Karpas-422 (cell line): ENCODE measurements at regions not wholly inside any gene's neighbourhood (a gene's known extent, or its start where the extent isn't known, plus 50 kb on each side); places are given as distances from the start of the nearest gene placed in this dataset.

Experiments
- DNase-seq: peaks from one replicate; pipeline ENCODE4 v3.0.0-alpha.2; 2015
- H2AFZ ChIP-seq: fragments of 200-600 bp; sonication (generic); 2 replicates; pipeline ENCODE4 v1.6.1; 2014; ENCODE audit warnings: antibody characterized with exemption, low read length, mixed read lengths
- H3K27ac ChIP-seq: fragments of 200-600 bp; sonication (generic); 2 replicates; pipeline ENCODE4 v1.5.1; 2014; ENCODE audit warnings: mild to moderate bottlenecking, low read length, moderate library complexity
- H3K27me3 ChIP-seq: fragments of 200-600 bp; sonication (generic); 2 replicates; pipeline ENCODE4 v1.6.1; 2014; ENCODE audit warnings: low read length, mixed read lengths
- H3K36me3 ChIP-seq: fragments of 200-600 bp; sonication (generic); 2 replicates; pipeline ENCODE4 v1.6.1; 2014; ENCODE audit warnings: low read length, mixed read lengths; ENCODE audit not compliant: insufficient read depth
- H3K4me1 ChIP-seq: fragments of 200-600 bp; sonication (generic); 2 replicates; pipeline ENCODE4 v1.6.1; 2014; ENCODE audit warnings: mild to moderate bottlenecking, low read length, mixed read lengths
- H3K4me2 ChIP-seq: fragments of 200-600 bp; sonication (generic); 2 replicates; pipeline ENCODE4 v1.6.1; 2014; ENCODE audit warnings: low read length, low read depth, mild to moderate bottlenecking; ENCODE audit not compliant: poor library complexity, severe bottlenecking
- H3K4me3 ChIP-seq: fragments of 200-600 bp; sonication (generic); 2 replicates; pipeline ENCODE4 v1.5.1; 2014; ENCODE audit warnings: mild to moderate bottlenecking, antibody characterized with exemption, low read length, mixed read lengths
- H3K79me2 ChIP-seq: fragments of 200-600 bp; sonication (generic); 2 replicates; pipeline ENCODE4 v1.6.1; 2014; ENCODE audit warnings: mild to moderate bottlenecking, low read length, mixed read lengths
- H3K9ac ChIP-seq: fragments of 200-600 bp; sonication (generic); 2 replicates; pipeline ENCODE4 v1.6.0; 2014; ENCODE audit warnings: low read length
- H3K9me2 ChIP-seq: fragments of 200-600 bp; sonication (generic), shearing (Covaris generic); replicated peaks from 2 replicates; pipeline ENCODE4 v1.6.0; 2014; ENCODE audit warnings: mild to moderate bottlenecking, low read length, moderate library complexity; ENCODE audit not compliant: insufficient read depth
- H3K9me3 ChIP-seq: fragments of 300-700, 200-600 bp; sonication (generic); 2 replicates; pipeline ENCODE4 v1.6.1; 2014; ENCODE audit warnings: low read length, mixed read lengths
- H4K20me1 ChIP-seq: fragments of 200-600 bp; sonication (generic); 2 replicates; pipeline ENCODE4 v1.6.1; 2014; ENCODE audit warnings: mild to moderate bottlenecking, antibody characterized with exemption, low read length, low read depth; ENCODE audit not compliant: insufficient read depth

- DNase-seq, result no peak
- no peaks in the 10 kb centered on the region for H4K20me1 ChIP-seq
- no peaks in the 10 kb centered on the region for H3K4me1 ChIP-seq
- H3K79me2 ChIP-seq, result no peaks in the 10 kb centered on the region
- H3K27me3 ChIP-seq, result no peaks in the 10 kb centered on the region
- H3K9me3 ChIP-seq, result no peaks in the 10 kb centered on the region
- no peaks in the 10 kb centered on the region for H3K36me3 ChIP-seq
- H3K27ac ChIP-seq, result no peak overlapping the region
- no peak overlapping the region for H3K4me2 ChIP-seq
- no peak overlapping the region for H2AFZ ChIP-seq
- no peak overlapping the region for H3K4me3 ChIP-seq
- H3K9me2 ChIP-seq, result no peaks in the 10 kb centered on the region
- no peak overlapping the region for H3K9ac ChIP-seq
Observed at GRCh38 chr14:101226265-101226602, 322.7 kb upstream of the RTL1 start.

GRCh38 chr14:101226603-101227425, 323.3 kb upstream of the RTL1 start:
- H3K9me3 ChIP-seq, result no peaks in the 10 kb centered on the region
- H3K9ac ChIP-seq, result no peak overlapping the region
- H3K4me1 ChIP-seq, result no peaks in the 10 kb centered on the region
- H3K79me2 ChIP-seq, result no peaks in the 10 kb centered on the region
- no peaks in the 10 kb centered on the region for H3K9me2 ChIP-seq
- no peak overlapping the region for H3K27ac ChIP-seq
- H3K36me3 ChIP-seq, result no peaks in the 10 kb centered on the region
- no peak overlapping the region for H3K4me2 ChIP-seq
- no peaks in the 10 kb centered on the region for H4K20me1 ChIP-seq
- H3K27me3 ChIP-seq, result no peaks in the 10 kb centered on the region
- H2AFZ ChIP-seq, result no peak overlapping the region
- DNase-seq, result no peak
- H3K4me3 ChIP-seq, result no peak overlapping the region

- Histone ChIP-seq H3K79me2 (no peaks in the 10 kb centered on the region), H3K27me3 (no peaks in the 10 kb centered on the region), H3K36me3 (no peaks in the 10 kb centered on the region), H4K20me1 (no peaks in the 10 kb centered on the region), H3K4me3 (no peak overlapping the region), H3K9me3 (no peaks in the 10 kb centered on the region), H3K4me1 (no peaks in the 10 kb centered on the region), H3K4me2 (no peak overlapping the region), H2AFZ (no peak overlapping the region), H3K27ac (no peak overlapping the region), H3K9me2 (no peaks in the 10 kb centered on the region), H3K9ac (no peak overlapping the region)
- no peak for DNase-seq
Observed at GRCh38 chr14:101227611-101228594, 324.4 kb upstream of the RTL1 start.

- H3K4me2 ChIP-seq, result no peak overlapping the region
- no peak overlapping the region for H3K4me3 ChIP-seq
- no peak overlapping the region for H3K9ac ChIP-seq
- no peaks in the 10 kb centered on the region for H3K79me2 ChIP-seq
- no peaks in the 10 kb centered on the region for H3K9me3 ChIP-seq
- no peak overlapping the region for H2AFZ ChIP-seq
- H3K27ac ChIP-seq, result no peak overlapping the region
- no peaks in the 10 kb centered on the region for H4K20me1 ChIP-seq
- no peak for DNase-seq
- no peaks in the 10 kb centered on the region for H3K9me2 ChIP-seq
- no peaks in the 10 kb centered on the region for H3K36me3 ChIP-seq
- H3K4me1 ChIP-seq, result no peaks in the 10 kb centered on the region
- no peaks in the 10 kb centered on the region for H3K27me3 ChIP-seq
Observed at GRCh38 chr14:101228949-101229541, 325.5 kb upstream of the RTL1 start.

GRCh38 chr14:101229666-101230065, 326.1 kb upstream of the RTL1 start:
- H3K9me3 ChIP-seq, result no peaks in the 10 kb centered on the region
- H3K4me3 ChIP-seq, result no peak overlapping the region
- H3K27me3 ChIP-seq, result no peaks in the 10 kb centered on the region
- no peak for DNase-seq
- H3K27ac ChIP-seq, result no peak overlapping the region
- H3K36me3 ChIP-seq, result no peaks in the 10 kb centered on the region
- no peak overlapping the region for H3K4me2 ChIP-seq
- no peaks in the 10 kb centered on the region for H3K79me2 ChIP-seq
- H2AFZ ChIP-seq, result no peak overlapping the region
- H3K4me1 ChIP-seq, result no peaks in the 10 kb centered on the region
- no peaks in the 10 kb centered on the region for H3K9me2 ChIP-seq
- H4K20me1 ChIP-seq, result no peaks in the 10 kb centered on the region
- H3K9ac ChIP-seq, result no peak overlapping the region

DNA sequence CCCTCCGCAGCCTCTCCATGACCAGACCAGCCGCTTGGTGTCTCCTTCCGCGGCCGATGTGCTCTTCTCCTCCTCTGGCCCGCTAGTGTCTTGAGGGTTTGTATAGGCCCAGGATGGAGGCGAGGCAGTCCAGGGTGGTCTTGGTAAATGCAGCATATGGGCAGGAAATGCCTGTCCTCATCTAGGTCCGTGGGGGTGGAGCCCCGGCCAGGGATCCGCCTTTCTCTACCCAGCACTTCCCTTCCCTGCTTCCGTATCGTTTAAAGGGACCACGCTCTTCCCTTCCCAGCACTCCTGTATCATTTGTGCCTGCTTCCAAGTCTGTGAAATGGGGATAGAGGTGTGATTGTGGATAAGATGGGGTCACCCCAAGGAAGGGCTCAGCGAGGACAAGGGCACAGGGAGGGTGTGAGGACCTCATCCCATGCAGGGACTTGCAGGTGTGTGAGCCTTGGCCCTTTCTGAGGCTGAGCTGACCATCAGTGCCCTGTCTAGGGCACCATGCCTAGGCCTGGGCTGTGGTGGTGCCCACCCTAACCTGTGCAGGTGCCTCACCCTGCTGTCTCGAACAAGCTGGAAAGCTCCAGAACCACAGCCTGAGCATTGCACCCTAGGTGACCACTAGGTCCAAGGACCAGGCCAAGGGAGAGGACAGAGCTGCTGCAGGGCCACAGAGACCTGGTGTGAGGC, 326.8 kb upstream of the RTL1 start:
- Histone ChIP-seq H3K36me3 (no peaks in the 10 kb centered on the region), H2AFZ (no peak overlapping the region), H3K4me3 (no peak overlapping the region), H3K4me1 (no peaks in the 10 kb centered on the region), H3K9me3 (no peaks in the 10 kb centered on the region), H3K9me2 (no peaks in the 10 kb centered on the region), H4K20me1 (no peaks in the 10 kb centered on the region), H3K27me3 (no peaks in the 10 kb centered on the region), H3K27ac (no peak overlapping the region), H3K79me2 (no peaks in the 10 kb centered on the region), H3K4me2 (no peak overlapping the region), H3K9ac (no peak overlapping the region)
- no peak for DNase-seq

DNA sequence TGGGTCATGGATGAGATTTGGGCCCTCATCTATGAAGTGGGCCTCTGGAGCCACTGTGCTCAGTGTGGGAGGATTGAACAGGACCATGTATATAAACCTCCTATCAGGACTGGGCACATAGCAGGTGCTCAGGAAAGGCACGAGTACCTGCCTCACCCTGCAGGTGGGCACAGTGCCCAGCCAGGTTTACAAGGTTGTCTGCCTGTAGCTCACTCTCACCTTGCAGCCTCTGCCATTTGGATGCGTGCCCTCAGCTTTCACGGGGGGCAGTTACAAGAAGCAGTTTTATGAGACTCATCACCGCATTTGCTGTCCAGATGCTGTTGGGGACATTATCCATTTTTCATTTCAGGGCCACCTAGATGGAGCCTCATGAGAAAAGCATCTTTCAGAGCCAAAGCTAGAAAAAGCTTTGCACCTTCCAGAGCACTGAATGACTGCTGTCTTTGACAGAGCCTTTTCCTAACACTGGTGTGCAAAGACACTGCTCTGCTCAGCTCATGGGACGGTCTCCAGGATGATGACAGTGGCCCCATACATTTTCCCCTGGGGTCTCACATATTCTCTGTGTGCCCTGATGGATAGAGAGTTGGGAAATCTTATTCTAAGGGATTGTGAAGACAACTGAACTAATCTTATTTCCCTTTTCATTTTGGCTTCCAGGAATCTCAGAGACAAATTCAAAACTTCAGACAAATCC, 327.5 kb upstream of the RTL1 start:
- no peaks in the 10 kb centered on the region for H3K4me1 ChIP-seq
- no peaks in the 10 kb centered on the region for H4K20me1 ChIP-seq
- no peak overlapping the region for H3K4me2 ChIP-seq
- no peaks in the 10 kb centered on the region for H3K79me2 ChIP-seq
- H3K27ac ChIP-seq, result no peak overlapping the region
- no peak for DNase-seq
- no peaks in the 10 kb centered on the region for H3K9me3 ChIP-seq
- H3K27me3 ChIP-seq, result no peaks in the 10 kb centered on the region
- H3K9ac ChIP-seq, result no peak overlapping the region
- H3K36me3 ChIP-seq, result no peaks in the 10 kb centered on the region
- H3K4me3 ChIP-seq, result no peak overlapping the region
- no peaks in the 10 kb centered on the region for H3K9me2 ChIP-seq
- H2AFZ ChIP-seq, result no peak overlapping the region
